ENCODE measurements at regions not wholly inside any gene's neighbourhood (a gene's known extent, or its start where the extent isn't known, plus 50 kb on each side); places are given as distances from the start of the nearest gene placed in this dataset.
"Not testable (repeated sequence)": the region's sequence is repeated elsewhere in the genome, so short reads cannot be mapped to it uniquely, and the experiment has no call there.

GRCh38 chr2:225797394-225797793, 397.9 kb downstream of the NYAP2 start:
- DNase-seq (ENCODE audit: low spot score), result no peak

DNA sequence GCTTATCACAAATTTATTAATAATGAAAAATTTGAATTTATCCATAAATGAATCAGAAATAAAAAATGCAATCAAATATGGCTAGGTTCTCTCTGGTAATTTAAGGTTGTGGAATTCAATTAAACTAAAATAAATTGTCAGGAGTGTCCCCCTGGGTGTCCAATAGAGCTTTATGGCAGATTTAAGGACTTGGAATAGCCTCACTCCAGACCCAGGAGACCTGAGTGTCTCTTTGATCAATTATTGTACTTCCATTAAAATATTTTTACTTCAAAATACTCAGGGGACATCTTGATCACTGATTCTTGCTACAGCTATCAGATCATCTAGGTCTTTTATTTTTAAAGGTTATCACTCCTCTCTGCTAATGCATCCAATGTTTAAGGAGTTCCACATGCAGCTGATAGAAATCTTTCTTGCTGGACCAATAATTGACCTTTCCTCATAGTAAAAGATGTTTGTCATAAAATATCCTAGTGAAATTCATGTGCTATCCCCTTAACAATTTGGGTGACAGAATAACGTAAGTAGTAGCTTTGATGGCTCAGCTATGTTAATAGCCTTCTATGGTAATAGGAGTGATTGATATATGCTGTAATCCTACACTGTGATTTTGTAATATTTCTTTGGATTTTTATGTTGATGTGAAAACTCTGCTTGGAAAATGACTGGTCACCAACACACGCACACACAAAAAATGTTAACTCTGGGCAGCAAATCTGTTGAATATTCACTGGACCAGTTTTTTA, 395.3 kb downstream of the NYAP2 start:
- no peak for DNase-seq (ENCODE audit: low spot score)

DNA sequence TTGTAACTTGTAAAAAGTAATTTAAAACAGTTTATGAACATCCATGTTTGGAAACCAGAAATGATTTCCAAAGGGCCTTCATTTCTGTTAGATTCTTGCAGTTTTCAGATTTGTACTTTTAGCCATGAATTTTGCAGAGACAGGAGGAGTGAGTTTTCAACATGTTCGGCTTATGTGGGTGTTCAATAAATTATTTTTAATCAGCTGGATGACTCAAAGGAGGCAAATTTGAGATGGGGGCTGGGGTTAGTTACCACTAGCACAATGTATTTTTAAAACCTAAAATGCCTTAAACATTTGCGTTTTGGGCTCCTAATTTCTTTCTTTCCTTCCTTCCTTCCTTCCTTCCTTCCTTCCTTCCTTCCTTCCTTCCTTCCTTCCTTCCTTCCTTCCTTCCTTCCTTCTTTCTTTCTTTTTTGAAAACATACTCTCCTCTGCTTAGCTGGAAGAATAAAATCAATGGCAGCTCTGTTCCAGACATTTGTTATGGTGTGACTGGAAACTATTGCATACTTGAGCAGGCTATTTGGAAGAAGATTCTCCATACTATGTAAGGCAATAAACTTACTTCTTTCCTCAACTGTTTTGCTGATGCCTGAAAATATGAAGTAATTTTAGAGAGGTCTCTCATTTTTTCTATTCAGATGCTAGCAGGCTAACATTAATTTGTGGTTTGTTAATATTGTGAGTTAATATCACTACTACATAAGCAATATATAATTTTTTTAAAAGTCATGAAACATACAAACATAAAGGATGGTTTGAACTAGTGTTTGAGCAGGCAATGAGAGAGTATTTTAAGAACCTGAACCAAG, 394.4 kb downstream of the NYAP2 start:
- no peak for DNase-seq (ENCODE audit: low spot score)

- no peak for DNase-seq (ENCODE audit: low spot score)
Observed at GRCh38 chr2:225788571-225789094, 389.1 kb downstream of the NYAP2 start.

DNA sequence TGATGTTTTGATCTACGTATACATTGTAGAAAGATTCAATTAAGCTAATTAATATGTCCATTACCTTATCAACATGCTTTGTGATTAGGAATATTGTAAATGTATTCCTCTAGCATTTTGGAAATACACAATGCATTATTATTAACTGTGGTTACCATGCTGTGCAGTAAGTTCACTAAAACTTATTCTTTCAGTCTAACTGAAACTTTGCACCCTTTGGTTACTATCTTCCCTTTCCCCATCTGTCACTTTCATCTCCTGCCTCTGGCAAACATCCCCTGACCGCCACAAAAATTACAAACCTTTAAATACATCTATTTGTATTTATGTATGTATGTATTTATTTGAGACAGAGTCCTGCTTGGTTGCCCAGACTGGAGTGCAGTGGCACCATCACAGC, 388.0 kb downstream of the NYAP2 start:
- DNase-seq (ENCODE audit: low spot score), result no peak

- no peak for DNase-seq (ENCODE audit: low spot score)
Observed at GRCh38 chr2:225781991-225782390, 382.5 kb downstream of the NYAP2 start.

- no peak for DNase-seq (ENCODE audit: low spot score)
Observed at GRCh38 chr2:225781145-225781544, 381.6 kb downstream of the NYAP2 start.

DNA sequence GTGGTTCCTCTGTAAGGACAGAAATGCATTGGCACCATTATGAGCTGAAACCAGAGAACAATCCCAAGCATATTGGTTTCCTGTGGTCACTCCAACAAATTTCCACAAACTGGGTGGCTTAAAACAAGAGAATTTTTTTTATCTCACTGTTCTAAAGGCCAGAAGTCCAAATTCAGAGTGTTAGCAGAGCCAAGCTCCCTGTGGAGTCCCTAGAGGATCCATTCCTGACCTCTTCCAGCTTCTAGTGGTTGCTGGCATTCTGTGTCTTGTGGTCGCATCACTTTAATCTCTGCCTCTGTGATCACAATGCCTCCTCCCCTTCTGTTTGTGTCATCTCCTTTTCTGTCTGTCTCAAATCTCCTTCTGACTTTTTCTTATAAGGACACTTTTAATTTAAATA, 380.3 kb downstream of the NYAP2 start:
- no peak for DNase-seq (ENCODE audit: low spot score)

GRCh38 chr2:225773148-225773547, 373.6 kb downstream of the NYAP2 start:
- DNase-seq (ENCODE audit: low spot score), result no peak

- no peak for DNase-seq (ENCODE audit: low spot score)
Observed at GRCh38 chr2:225771701-225772100, 372.2 kb downstream of the NYAP2 start.

GRCh38 chr2:225768741-225769140, 369.2 kb downstream of the NYAP2 start:
- no peak for DNase-seq (ENCODE audit: low spot score)

GRCh38 chr2:225766431-225766830, 366.9 kb downstream of the NYAP2 start:
- DNase-seq (ENCODE audit: low spot score), result no peak

DNA sequence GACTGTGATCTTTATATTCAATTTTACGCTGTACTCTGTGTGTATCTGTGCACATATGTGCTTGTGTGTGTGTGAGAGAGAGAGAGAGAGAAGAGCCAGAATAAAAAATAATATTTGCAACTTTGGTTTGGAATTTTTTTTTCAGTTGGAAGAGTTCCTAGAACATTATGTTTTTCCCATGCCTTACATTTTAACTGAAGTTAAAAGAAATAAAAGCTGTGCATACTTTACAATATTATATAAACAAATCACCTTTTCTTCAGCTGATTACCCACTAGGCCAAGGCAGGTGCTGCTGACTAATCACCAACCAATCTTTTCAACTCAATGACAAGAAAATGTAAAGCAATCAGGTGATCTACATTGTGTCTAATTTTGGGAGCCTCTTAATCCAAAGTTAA, 366.3 kb downstream of the NYAP2 start:
- DNase-seq (ENCODE audit: low spot score), result no peak

DNA sequence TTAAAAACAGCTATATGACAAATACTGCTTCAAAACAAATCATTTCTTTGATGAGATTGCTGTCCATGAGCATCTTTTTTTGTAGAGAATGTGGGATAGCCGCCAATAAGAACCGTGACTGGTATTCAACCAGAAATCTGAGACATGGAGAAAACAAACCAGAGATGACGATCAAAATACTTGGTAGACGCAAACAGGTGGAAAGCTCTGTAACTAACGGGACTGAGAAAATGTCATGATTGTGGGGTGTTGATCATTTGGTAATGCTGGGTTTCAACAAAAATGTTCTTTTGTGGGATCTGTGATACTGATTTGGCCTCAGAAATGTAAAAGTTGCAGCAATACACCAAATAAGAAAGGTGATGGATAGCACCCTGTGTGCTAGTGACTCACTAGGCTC, 364.8 kb downstream of the NYAP2 start:
- DNase-seq (ENCODE audit: low spot score), result no peak

DNA sequence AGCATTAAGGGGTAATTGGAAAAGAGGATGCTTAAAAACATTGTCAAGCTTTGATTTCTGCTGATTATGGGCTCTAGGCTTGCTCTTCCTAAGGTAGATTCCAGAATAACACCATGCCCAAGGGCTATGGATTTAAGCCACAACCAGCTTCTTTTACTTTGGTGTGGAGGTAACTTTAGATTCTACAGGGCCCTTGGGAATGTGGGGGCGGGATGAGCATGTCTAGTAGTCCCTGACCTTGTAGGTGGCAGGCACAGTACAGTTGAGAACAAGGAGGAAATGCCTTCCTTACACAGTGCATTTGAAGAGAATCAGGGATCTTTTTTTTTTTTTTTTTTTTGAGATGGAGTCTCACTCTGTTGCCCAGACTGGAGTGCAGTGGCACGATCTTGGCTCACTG, 364.2 kb downstream of the NYAP2 start:
- DNase-seq (ENCODE audit: low spot score), result no peak

DNA sequence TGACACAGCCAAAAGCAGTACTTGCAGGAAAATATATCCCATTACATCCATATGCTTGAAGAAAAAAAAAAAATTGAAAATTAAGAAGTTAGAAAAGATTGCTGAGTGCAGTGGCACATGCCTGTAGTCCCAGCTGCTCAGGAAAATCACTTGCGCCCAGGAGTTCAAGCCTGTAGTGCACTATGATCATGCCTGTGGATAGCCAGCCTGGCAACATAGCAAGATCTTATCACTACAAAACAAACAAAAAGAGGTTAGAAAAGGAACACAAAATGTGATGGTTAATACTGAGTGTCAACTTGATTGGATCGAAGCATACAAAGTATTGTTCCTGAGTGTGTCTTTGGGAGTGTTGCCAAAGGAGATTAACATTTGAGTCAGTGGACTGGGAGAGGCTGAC, 361.9 kb downstream of the NYAP2 start:
- no peak for DNase-seq (ENCODE audit: low spot score)

DNA sequence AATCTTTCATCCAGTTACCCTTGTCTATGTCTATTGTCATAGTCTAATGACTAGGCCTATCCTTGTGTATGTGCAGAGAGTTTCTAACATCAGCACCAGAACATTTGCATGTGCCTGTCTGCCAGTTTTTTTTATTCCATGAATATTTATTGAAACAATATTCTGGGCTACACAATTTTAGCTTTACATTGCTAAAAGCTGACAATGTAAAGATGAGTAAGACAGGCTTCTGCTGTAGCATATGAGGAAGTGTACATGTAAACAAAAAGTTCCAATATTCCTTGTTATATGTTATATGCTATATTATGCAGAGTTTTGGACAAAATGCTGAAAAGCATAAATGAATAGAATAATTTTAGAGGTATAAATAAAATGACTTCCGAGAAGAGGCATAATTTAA, 357.7 kb downstream of the NYAP2 start:
- no peak for DNase-seq (ENCODE audit: low spot score)

GRCh38 chr2:225756198-225756597, 356.7 kb downstream of the NYAP2 start:
- DNase-seq (ENCODE audit: low spot score), result no peak

GRCh38 chr2:225748609-225749008, 349.1 kb downstream of the NYAP2 start:
- DNase-seq (ENCODE audit: low spot score), result no peak

- not testable (repeated sequence) for DNase-seq (ENCODE audit: low spot score)
Observed at GRCh38 chr2:225743996-225744395, 344.5 kb downstream of the NYAP2 start.

- DNase-seq (ENCODE audit: low spot score), result no peak
Observed at GRCh38 chr2:225742487-225742886, 343.0 kb downstream of the NYAP2 start.

GRCh38 chr2:225740086-225740485, 340.6 kb downstream of the NYAP2 start:
- no peak for DNase-seq (ENCODE audit: low spot score)

DNA sequence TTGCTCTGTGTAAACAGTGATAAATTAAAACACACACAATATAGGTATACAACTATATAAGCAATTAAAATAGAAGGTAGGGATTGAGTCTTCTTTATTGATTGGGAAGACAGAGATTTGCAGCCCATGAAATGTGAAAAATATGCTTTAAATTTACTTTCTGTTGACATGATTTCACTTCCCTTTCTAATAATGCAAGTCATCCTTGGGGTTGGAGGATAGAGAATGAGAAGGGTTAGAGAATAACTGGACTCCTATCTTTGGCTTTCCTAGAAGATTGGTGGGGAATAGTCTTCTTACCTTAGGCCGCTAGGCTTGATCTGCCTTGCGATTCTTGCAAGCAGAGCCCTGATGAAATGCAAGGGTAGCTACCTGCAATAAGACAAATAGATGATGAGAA, 339.8 kb downstream of the NYAP2 start:
- no peak for DNase-seq (ENCODE audit: low spot score)
